ENCODE measurements at regions not wholly inside any gene's neighbourhood (a gene's known extent, or its start where the extent isn't known, plus 50 kb on each side); places are given as distances from the start of the nearest gene placed in this dataset.

GRCh38 chr5:128706269-128706668 is 168.2 kb upstream of the FBN2 start:
- H3K4me3 Mint-ChIP-seq (ENCODE audit: unreplicated experiment), result no peak overlapping the region
- Histone ChIP-seq H4K20me1 (ENCODE audit: insufficient read depth, low read length) (no peaks in the 10 kb centered on the region), H2AFZ (ENCODE audit: low read depth, low read length) (no peak overlapping the region), H3K9me3 (ENCODE audit: insufficient read depth, low read depth, low read length) (no peaks in the 10 kb centered on the region), H3K9ac (ENCODE audit: low read length) (no peak overlapping the region), H3K4me2 (ENCODE audit: low read length) (no peak overlapping the region), H3K4me3 (ENCODE audit: insufficient read depth, low read depth, low read length) (no peak overlapping the region), H3K36me3 (ENCODE audit: insufficient read depth, low read length) (no peaks in the 10 kb centered on the region), H3K79me2 (ENCODE audit: insufficient read depth, low read length) (no peaks in the 10 kb centered on the region), H3K4me1 (ENCODE audit: insufficient read depth, low read length) (no peaks in the 10 kb centered on the region), H3K27me3 (ENCODE audit: insufficient read depth, low read length) (no peaks in the 10 kb centered on the region), H3K27ac (ENCODE audit: low read depth, low read length) (no peak overlapping the region)
- no peaks in the 10 kb centered on the region for H3K36me3 Mint-ChIP-seq (ENCODE audit: low read depth, unreplicated experiment)
- FAIRE-seq (no peak), DNase-seq (ENCODE audit: low read depth) (no peak)
- no peak overlapping the region for H3K27ac Mint-ChIP-seq (ENCODE audit: unreplicated experiment)
- TF ChIP-seq EZH2 (IDR thresholded peaks at IDR 0.05; ENCODE audit: insufficient read depth, low read length), result no peak
- TF ChIP-seq CTCF (IDR thresholded peaks at IDR 0.05; ENCODE audit: insufficient read depth, low read depth, low read length), result no peak
- no peaks in the 10 kb centered on the region for H3K27me3 Mint-ChIP-seq (ENCODE audit: low read depth, unreplicated experiment)
- peaks cover 9% of the 10 kb centered on the region for H3K4me1 Mint-ChIP-seq (ENCODE audit: low read depth, unreplicated experiment)
- no peaks in the 10 kb centered on the region for H3K9me3 Mint-ChIP-seq (ENCODE audit: unreplicated experiment)

- H3K27me3 Mint-ChIP-seq (ENCODE audit: low read depth, unreplicated experiment), result no peaks in the 10 kb centered on the region
- no peak overlapping the region for H2AFZ ChIP-seq (ENCODE audit: low read depth, low read length)
Measured at GRCh38 chr5:128708841-128709240, 170.8 kb upstream of the FBN2 start.

More at GRCh38 chr5:128708841-128709240, 170.8 kb upstream of the FBN2 start:
- Histone ChIP-seq H3K4me3 (ENCODE audit: insufficient read depth, low read depth, low read length) (no peak overlapping the region), H3K9ac (ENCODE audit: low read length) (no peak overlapping the region), H3K79me2 (ENCODE audit: insufficient read depth, low read length) (no peaks in the 10 kb centered on the region), H3K9me3 (ENCODE audit: insufficient read depth, low read depth, low read length) (no peaks in the 10 kb centered on the region), H3K27me3 (ENCODE audit: insufficient read depth, low read length) (no peaks in the 10 kb centered on the region), H4K20me1 (ENCODE audit: insufficient read depth, low read length) (no peaks in the 10 kb centered on the region), H3K36me3 (ENCODE audit: insufficient read depth, low read length) (no peaks in the 10 kb centered on the region), H3K4me2 (ENCODE audit: low read length) (no peak overlapping the region), H3K27ac (ENCODE audit: low read depth, low read length) (no peak overlapping the region), H3K4me1 (ENCODE audit: insufficient read depth, low read length) (no peaks in the 10 kb centered on the region)
- no peak for FAIRE-seq
- Mint-ChIP-seq H3K9me3 (ENCODE audit: unreplicated experiment) (no peaks in the 10 kb centered on the region), H3K27ac (ENCODE audit: unreplicated experiment) (no peak overlapping the region), H3K36me3 (ENCODE audit: low read depth, unreplicated experiment) (no peaks in the 10 kb centered on the region), H3K4me1 (ENCODE audit: low read depth, unreplicated experiment) (peaks cover 9% of the 10 kb centered on the region), H3K4me3 (ENCODE audit: unreplicated experiment) (no peak overlapping the region)
- no peak for TF ChIP-seq CTCF (IDR thresholded peaks at IDR 0.05; ENCODE audit: insufficient read depth, low read depth, low read length)
- TF ChIP-seq EZH2 (IDR thresholded peaks at IDR 0.05; ENCODE audit: insufficient read depth, low read length), result no peak
- no peak for DNase-seq (ENCODE audit: low read depth)
